Progenitor cell of endocrine pancreas (in vitro differentiated cells): ENCODE measurements at regions not wholly inside any gene's neighbourhood (a gene's known extent, or its start where the extent isn't known, plus 50 kb on each side); places are given as distances from the start of the nearest gene placed in this dataset.
A peak's percentile ranks its signal among the peaks of the same experiment; 100 is the strongest.

ENCODE experiments used
- DNase-seq: peaks from one replicate; pipeline ENCODE4 v3.0.0; 2021; ENCODE audit warnings: low spot score; ENCODE audit not compliant: unreplicated experiment
- H3K27ac Mint-ChIP-seq: 2 replicates; pipeline ENCODE4 v1.8.0; 2021; ENCODE audit warnings: mild to moderate bottlenecking, moderate library complexity, mixed read lengths
- H3K27me3 Mint-ChIP-seq: 2 replicates; pipeline ENCODE4 v1.8.0; 2021; ENCODE audit warnings: mixed read lengths
- H3K36me3 Mint-ChIP-seq: 2 replicates; pipeline ENCODE4 v1.8.0; 2022; ENCODE audit warnings: mixed read lengths; ENCODE audit not compliant: insufficient read depth
- H3K4me1 Mint-ChIP-seq: 2 replicates; pipeline ENCODE4 v1.8.0; 2021; ENCODE audit warnings: low read depth, mixed read lengths
- H3K4me3 Mint-ChIP-seq: 2 replicates; pipeline ENCODE4 v1.8.0; 2021; ENCODE audit warnings: low read depth, mild to moderate bottlenecking, moderate library complexity, mixed read lengths
- H3K9me3 Mint-ChIP-seq: 2 replicates; pipeline ENCODE4 v1.8.0; 2021; ENCODE audit warnings: low read depth, mixed read lengths
- CTCF ChIP-seq: fragments of 200-600 bp; sonication (generic); IDR thresholded peaks from one replicate; pipeline ENCODE4 v1.5.0; 2021; ENCODE audit warnings: antibody characterized with exemption, mild to moderate bottlenecking; ENCODE audit not compliant: unreplicated experiment

DNA sequence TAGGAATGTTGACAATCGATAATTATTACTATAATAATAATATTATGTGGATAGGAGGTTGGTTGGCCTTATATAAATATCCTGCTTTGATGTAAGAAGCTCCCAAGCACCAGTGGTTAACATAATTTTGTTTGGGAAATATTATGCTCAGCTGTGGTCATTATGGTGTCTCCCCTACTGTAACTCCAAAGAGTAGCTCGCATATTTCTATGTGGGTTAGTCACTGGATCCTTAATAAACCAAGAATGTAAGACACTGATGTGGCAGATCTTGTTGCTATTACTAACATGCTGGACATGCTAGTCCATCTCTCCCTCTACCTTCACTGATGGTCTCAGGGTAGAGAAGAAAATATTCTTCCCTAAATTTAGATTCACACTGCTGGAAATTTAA is 79.2 kb upstream of the RALGPS2 start:
- Mint-ChIP-seq H3K36me3 (no peaks in the 10 kb centered on the region), H3K27ac (no peak overlapping the region), H3K4me1 (peaks cover 1% of the 10 kb centered on the region), H3K27me3 (peaks cover 4% of the 10 kb centered on the region), H3K4me3 (no peak overlapping the region), H3K9me3 (no peaks in the 10 kb centered on the region)
- no peak for DNase-seq
- no peak for TF ChIP-seq CTCF

- H3K27me3 Mint-ChIP-seq, result peaks cover 4% of the 10 kb centered on the region
- no peaks in the 10 kb centered on the region for H3K9me3 Mint-ChIP-seq
- no peak overlapping the region for H3K27ac Mint-ChIP-seq
- no peak for DNase-seq
- no peak for TF ChIP-seq CTCF
- no peaks in the 10 kb centered on the region for H3K36me3 Mint-ChIP-seq
- H3K4me3 Mint-ChIP-seq, result no peak overlapping the region
- peaks cover 1% of the 10 kb centered on the region for H3K4me1 Mint-ChIP-seq
Observed at GRCh38 chr1:178646821-178647220, 78.2 kb upstream of the RALGPS2 start.

DNA sequence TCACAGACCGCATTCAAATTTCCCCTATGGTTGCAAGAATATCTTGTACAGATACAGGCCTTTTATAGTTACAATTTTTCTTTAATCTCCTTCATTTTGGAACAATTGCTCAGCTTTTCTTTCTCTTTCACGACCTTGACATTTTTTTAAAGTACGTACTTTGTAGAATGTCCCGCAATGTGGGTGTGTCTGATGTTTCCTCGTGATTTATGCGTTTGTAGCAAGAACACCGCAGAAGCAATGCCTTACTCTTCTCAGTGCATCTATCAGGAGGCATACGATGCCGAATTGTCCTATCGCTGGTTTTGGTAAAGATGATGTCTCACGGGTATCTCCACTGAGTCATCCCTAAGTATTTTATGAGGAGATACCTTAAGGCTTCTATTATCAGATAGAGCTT is 76.9 kb upstream of the RALGPS2 start:
- H3K36me3 Mint-ChIP-seq, result no peaks in the 10 kb centered on the region
- no peak for DNase-seq
- no peaks in the 10 kb centered on the region for H3K9me3 Mint-ChIP-seq
- TF ChIP-seq CTCF, result no peak
- H3K27ac Mint-ChIP-seq, result no peak overlapping the region
- peaks cover 1% of the 10 kb centered on the region for H3K4me1 Mint-ChIP-seq
- H3K27me3 Mint-ChIP-seq, result peaks cover 4% of the 10 kb centered on the region
- H3K4me3 Mint-ChIP-seq, result no peak overlapping the region

- Mint-ChIP-seq H3K36me3 (no peaks in the 10 kb centered on the region), H3K4me3 (no peak overlapping the region), H3K27ac (no peak overlapping the region), H3K4me1 (peaks cover 10% of the 10 kb centered on the region), H3K9me3 (no peaks in the 10 kb centered on the region), H3K27me3 (peaks cover 4% of the 10 kb centered on the region)
- no peak for DNase-seq
- TF ChIP-seq CTCF, result no peak
Observed at GRCh38 chr1:178649582-178650350, 75.3 kb upstream of the RALGPS2 start.

GRCh38 chr1:178650934-178651511 is 74.0 kb upstream of the RALGPS2 start:
- peaks cover 4% of the 10 kb centered on the region for H3K27me3 Mint-ChIP-seq
- H3K4me3 Mint-ChIP-seq, result no peak overlapping the region
- peak overlapping the region; percentile 16 for H3K27ac Mint-ChIP-seq
- no peaks in the 10 kb centered on the region for H3K36me3 Mint-ChIP-seq
- TF ChIP-seq CTCF, result no peak
- H3K9me3 Mint-ChIP-seq, result no peaks in the 10 kb centered on the region
- peaks cover 12% of the 10 kb centered on the region for H3K4me1 Mint-ChIP-seq
- DNase-seq, result no peak
